HG02943 (cell line): ENCODE measurements at regions not wholly inside any gene's neighbourhood (a gene's known extent, or its start where the extent isn't known, plus 50 kb on each side); places are given as distances from the start of the nearest gene placed in this dataset.
"Not testable (repeated sequence)": the region's sequence is repeated elsewhere in the genome, so short reads cannot be mapped to it uniquely, and the experiment has no call there.

Experiments
- ATAC-seq: cut with Tn5 transposase; IDR thresholded peaks from one replicate; pipeline ENCODE4 v1.9.1; 2021; ENCODE audit warnings: mild to moderate bottlenecking, low read depth, moderate library complexity; ENCODE audit not compliant: unreplicated experiment

- ATAC-seq = no peak
Observed at GRCh38 chr4:32931475-32931874, 2211.3 kb downstream of the PCDH7 start.

DNA sequence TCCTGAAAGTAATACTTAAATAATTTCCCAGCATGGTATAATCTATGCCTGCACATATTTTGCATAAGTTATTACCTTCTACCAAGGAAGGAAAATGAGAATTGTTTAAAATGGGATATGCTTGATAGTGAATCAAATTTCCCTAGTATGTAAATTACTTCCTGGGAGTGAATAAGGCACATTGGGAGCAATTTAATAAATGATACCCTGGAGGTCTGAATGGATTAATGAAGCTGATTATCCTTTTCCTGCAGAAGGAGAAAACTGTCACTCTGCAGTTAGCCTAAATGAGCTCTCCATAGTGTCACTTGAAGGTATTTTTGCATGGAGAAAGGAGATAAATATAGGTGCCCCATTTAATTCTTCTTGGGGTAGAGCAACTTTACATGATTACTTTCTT, 2212.0 kb downstream of the PCDH7 start:
- ATAC-seq = no peak

- not testable (repeated sequence) for ATAC-seq
Observed at GRCh38 chr4:32939222-32939621, 2219.1 kb downstream of the PCDH7 start.

DNA sequence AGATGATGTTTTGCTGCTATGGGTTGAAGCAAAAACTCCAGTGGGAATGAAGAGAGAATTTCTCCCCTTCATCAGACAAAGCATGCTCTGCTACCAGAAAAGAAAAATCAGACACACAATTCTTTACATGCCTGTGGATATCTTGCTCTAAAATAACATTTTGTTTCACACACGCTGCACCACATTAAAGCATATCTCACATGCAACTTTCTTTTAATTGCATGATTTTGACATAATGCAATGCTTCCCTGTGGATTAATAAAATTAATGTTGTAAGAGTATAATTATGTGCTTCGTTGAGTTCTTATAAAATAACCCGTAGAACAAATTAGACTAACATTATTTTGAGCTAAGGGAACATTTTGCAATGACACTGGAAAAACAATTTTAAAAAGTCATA, 2230.7 kb downstream of the PCDH7 start:
- no peak for ATAC-seq

DNA sequence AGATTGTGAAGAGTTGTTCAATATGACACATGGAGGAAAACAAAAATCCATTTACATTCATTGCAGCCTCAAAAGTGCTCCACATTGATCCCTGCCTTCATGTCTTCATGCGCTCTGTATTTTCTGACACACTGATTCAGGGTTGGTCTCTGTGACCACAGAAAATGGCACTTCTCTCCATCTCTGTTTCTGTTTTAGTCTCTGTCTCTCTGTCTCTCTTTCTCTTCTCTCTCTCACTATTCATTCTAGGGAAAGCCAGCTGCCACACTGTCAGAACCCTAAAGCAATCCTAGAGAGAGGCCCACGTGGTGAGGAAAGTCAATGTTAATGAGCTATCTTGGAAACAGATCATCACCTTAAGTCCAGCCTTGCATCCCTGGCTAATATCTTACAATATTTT, 2238.4 kb downstream of the PCDH7 start:
- ATAC-seq = no peak

DNA sequence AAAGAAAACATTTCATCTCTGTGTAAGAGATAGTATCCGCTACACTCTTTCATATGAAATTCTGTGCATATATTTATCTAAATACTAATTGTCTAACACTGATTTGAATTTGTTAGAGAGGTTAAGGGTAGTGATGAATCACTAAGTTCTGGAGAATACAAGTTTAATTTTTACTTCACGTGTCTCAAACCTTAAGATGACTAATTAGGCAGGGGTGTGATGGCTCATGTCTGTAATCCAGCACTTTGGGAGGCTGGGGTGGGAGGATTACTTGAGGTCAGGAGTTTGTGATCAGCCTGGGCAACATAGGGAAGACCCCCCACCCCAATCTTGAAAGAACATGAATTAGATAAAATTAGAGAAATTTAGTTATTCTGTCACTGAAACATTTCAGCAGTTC, 2241.9 kb downstream of the PCDH7 start:
- ATAC-seq = no peak

DNA sequence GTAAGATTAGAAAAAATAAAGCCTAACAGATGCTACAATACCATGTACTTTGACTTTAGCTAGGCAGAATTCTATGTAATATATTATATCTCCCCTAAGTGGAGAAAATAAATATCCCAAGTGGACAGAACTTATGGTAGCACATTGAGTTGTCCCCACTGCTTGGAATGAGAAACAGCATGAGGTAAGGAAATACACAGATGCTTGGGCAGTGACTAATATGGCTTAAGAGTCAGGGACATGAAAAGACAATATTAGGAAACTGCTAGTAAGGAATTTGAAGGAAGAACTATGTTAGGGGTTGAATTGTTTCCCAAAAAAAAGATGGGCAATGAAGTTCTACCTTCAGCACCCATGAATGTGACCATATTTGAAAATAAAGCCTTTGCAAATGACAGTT, 2265.1 kb downstream of the PCDH7 start:
- ATAC-seq = no peak

GRCh38 chr4:32986236-32986635, 2266.1 kb downstream of the PCDH7 start:
- ATAC-seq = no peak

DNA sequence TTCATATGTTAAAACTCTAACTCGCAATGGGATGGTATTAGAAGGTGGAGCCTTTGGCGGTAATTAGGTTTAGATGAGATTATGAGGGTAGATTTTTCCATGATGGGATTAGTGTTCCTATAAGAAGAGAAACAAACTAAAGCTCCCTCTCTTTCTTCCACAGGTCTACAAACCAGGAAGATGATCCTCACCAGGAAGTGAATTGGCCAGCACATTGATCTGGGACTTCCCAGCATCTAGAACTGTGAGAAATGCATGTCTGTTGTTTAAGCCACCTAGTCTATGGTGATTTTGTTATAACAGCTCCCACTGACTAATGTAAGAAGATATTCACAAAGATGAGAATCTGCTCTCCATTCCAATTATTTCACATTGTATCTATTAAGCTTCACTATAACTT, 2266.9 kb downstream of the PCDH7 start:
- no peak for ATAC-seq

DNA sequence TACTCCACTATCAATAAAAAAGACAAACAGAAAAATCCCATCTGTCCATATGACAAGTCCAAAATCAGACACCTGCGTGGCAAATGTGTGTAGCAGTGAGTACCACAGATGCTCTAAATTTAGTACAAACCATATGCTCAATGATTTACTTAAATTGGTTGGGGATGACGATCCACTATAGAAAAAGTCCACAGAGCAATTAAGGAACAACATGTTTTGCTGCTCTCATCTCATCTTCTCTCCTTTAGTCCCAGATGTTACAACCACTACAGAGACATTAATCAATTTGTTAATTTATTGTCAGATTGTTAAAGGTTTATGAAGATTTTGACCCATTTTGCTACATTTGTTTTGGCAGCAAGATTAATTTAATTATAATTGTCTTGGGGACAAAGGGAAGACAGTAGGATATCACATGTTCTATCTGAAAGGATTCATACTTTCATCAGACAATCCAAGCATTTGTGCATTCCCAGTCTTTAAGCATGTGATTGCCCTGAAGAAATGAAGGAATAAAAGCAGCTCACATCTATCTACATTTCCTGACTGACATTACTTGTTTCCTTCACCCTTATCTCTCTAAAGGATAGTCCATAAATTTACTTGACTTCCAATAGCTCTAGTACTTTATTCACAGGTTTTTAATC, 2268.1 kb downstream of the PCDH7 start:
- ATAC-seq = no peak

- ATAC-seq = no peak
Observed at GRCh38 chr4:32991663-32992062, 2271.5 kb downstream of the PCDH7 start.

DNA sequence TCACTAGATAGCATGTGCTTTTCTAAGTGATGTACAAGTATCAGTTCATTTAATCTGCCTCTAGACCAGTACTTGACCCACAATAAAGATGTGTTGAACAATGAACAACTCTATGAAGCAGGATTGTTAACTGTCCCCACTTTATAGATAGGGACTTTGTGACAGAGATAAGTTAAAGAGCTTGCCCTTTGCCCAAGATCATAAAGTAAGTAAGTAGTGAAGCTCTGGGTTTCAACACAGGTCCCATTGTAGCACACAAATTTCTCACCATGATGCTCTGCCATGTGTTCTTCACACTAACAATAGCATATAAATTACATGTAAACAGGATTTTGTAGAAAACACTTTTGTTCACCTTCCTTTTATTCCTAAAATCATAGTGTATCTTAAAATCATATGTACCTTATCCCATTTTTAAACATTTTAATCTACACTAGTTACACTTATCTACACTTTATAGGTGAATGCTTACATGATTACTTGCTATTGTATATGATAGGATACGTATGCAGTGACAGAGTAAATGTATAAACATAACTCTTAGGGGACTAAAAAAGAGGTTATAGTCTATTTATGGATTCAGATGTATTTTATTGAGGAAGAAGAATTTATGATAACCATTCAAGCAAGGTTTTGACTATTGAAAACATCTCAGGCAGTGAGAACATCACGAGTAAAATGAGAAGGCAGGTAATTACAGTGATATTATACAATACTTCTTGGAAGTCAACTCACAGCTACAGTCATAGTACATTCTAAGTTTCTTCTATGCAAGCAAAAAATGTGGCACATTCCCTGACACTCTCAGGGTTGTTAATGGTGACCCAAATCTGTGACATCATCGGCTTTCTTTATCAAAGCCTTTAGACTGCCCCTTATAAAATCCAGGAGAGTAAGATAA, 2275.1 kb downstream of the PCDH7 start:
- no peak for ATAC-seq

GRCh38 chr4:33013282-33013681, 2293.1 kb downstream of the PCDH7 start:
- ATAC-seq = no peak

DNA sequence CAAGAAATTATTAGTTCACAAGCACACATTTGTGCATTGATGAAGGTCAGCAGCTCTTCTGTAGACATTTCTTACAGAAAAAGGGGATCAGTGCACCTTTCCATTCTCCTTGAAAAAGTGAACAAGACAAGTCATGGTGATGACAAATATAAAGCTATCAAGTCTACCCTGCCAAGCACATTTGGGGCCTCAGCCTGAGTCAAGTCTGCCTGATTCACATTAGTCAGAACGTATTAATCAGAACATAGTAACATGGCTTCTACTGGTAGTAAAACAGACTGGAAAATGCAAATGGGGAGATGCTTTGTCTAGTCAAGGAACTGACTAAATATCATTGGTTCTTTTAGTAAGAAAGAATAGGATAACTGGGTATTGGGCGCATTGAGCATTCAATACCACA, 2305.1 kb downstream of the PCDH7 start:
- no peak for ATAC-seq

- no peak for ATAC-seq
Observed at GRCh38 chr4:33029976-33030375, 2309.8 kb downstream of the PCDH7 start.

- ATAC-seq = no peak
Observed at GRCh38 chr4:33031328-33031727, 2311.2 kb downstream of the PCDH7 start.

DNA sequence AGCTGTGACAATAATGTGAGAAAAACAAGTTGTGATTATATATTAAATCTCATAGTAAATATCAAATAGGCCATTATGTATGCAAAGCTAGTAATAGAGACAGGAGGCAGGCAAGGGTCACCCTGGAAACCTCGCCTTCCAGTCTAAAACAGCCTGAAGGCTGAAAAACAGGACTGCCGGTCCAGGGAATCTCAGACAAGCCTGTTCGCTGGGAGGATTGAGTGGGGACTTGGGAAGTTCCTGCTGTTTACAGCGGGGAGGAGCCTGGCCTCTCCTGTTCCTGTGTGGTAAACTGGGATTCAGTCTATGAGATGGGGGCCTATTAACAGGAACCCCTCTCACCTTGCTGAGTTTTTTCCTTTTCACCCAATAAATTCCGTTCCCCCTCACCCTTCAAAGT, 2317.3 kb downstream of the PCDH7 start:
- ATAC-seq = no peak

DNA sequence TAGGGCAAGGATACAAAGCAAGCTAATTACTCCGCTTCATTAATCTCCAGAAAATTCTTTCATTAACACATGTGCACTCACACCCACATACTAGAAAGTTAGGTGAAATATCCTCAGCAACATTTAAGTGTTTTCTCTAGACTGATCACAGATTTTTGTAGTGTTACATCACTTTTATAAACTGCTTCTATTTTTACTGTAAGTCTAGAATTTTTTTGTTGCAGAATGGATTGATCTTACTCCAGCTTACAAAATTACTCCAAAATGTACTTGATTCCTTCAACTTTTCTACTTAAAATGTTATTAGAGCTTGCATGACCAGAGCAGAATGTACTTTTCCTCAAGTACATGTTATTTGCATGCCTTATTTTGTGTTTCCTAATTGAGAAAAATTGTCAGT, 2325.2 kb downstream of the PCDH7 start:
- no peak for ATAC-seq

- no peak for ATAC-seq
Observed at GRCh38 chr4:33052241-33052640, 2332.1 kb downstream of the PCDH7 start.

DNA sequence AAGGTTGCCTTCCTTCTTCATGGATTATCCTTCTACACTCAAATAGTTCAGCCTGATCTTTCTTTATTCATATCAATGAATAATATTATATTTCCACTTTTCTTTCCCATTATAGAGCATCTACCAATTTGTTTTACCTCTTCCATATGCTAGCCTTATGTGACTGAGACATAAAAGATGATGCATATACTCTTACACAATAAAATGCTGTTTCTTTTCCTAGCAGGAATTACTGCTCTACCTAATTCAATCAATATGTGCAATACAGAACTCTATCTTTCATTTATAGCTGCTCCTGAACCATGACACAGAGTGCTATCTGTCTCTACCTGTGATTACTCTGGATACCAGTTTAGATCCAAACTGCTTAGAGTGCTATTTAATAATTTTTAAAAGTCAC, 2334.0 kb downstream of the PCDH7 start:
- no peak for ATAC-seq

GRCh38 chr4:33054656-33055196, 2334.6 kb downstream of the PCDH7 start:
- ATAC-seq = no peak

DNA sequence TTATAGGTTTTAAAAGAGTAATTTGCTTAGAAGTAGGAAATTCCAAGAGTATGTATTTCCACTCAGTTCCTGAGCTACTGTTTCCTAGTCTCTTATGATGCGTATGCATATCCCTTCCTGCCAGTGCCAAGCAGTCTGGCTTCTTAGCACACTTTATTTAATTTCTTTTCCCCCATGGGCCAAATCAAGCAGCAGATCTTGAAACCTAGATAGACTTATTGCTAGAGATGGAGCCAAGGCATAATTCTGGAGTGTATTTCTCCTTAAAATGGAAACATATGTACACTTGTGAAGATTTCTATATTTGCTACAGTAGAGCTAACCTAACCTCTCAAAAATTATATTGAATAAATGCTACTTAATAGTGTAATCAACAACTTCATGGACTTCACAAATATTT, 2337.6 kb downstream of the PCDH7 start:
- ATAC-seq = no peak
